DMS153 treated with DMSO at 0.1 percent for 48 hours (cell line): ENCODE measurements at regions not wholly inside any gene's neighbourhood (a gene's known extent, or its start where the extent isn't known, plus 50 kb on each side); places are given as distances from the start of the nearest gene placed in this dataset.
"Not testable (repeated sequence)": the region's sequence is repeated elsewhere in the genome, so short reads cannot be mapped to it uniquely, and the experiment has no call there.

Source experiments
- DNase-seq: peaks from one replicate; lab custom pipeline; 2025; ENCODE audit not compliant: unreplicated experiment; lab: John Stamatoyannopoulos, UW

DNA sequence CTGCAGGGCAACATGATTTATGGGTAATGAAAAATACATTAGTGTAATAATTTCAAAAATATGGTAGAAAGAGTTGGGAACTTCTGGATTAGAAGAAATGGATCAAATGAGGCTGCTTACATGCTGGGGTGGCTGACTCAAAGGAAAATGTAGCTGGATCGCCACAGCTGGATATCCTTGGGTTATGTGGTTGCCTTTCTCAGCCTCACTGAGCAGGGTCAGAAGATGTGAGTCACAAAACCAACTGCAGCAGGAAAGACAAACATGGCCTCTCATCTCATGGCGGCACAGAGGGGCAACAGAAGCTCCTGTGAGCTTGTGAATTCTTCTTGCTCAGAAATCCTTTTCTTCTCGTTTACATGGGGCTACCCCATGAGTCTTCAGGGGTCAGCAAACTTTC, 317.1 kb upstream of the SPRED2 start:
- DNase-seq, result no peak

DNA sequence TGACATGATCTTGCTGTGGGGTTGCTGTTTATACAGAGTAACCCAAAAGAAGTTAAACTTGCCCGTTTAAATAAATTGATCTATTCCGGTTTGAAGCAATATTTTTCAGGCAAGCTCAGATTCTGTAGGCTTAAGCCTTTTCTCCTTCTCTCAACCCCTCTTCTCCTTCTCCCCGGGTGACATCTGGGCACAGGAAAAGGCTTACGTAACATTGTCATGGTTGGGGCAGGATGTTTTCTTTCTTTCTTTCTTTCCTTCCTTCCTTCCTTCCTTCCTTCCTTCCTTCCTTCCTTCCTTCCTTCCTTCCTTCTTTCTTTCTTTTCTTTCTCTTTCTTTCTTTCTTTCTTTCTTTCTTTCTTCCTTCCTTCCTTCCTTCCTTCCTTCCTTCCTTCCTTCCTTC, 315.5 kb upstream of the SPRED2 start:
- not testable (repeated sequence) for DNase-seq

DNA sequence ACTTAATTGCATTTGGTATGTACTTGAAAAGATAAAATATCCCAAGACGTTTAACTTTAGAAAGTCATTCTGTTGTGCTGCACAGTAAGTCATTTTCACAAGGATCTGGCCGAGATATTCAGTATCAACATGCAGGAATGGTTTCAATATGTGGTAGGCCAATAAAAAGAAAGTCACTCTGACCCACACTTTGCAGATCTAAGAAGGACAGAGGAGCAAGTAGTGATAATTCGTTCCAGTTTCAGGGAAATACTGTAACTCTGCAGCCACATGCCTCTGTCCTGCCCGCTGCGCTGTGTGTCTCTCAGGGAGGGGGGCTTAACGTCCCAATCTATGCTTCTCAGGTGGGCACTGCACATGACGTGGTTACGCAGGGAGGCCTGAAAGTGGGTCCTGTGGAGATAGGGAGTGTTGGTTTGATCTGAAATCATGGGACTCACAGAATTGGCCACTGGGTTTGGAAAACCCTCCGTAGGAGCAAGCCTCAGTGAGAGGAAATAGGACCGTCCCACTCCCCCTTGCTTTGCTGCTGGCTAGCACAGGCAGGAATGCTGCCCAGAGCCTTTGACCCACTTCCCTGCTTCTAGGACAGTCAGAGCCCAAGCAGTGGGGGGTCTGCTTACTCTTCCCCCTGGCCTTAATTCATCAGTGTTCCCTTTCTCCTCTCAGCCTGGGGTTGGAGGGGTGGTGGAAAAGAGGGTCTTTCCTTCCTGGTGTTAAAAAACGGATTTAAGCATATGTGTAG, 314.7 kb upstream of the SPRED2 start:
- no peak for DNase-seq

DNA sequence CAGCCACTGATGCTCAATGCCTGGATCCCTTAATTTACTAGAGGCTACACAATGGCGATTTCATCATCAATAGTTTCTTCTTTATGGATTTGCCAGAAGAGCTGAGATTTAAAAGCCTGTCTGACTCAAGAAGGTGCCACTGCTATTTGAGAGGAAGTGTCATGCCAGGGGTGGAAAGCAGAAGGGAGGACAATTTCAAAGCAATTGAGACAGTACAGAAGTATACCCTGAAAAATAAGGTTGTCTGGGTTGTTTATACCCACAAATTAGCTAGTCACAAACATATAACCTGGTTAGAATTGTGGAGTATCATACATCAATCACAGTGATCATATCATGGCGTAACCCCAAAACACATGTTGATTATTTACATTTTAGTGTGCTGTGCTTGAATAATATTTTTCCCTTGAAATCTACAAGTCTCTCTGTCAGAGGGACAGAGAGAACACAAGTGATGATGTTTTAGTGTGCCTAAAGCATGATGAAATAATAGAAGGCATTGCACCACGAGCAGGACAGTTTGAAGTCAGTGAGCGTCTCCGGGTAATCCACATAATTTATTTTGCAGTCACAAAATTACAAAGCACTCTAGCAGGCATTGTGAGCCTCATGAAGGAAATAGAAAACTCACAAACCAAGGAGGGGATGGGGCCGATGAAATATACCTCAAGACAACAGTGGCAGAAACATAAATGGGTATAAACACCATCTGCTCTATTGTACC, 312.2 kb upstream of the SPRED2 start:
- DNase-seq, result no peak

DNA sequence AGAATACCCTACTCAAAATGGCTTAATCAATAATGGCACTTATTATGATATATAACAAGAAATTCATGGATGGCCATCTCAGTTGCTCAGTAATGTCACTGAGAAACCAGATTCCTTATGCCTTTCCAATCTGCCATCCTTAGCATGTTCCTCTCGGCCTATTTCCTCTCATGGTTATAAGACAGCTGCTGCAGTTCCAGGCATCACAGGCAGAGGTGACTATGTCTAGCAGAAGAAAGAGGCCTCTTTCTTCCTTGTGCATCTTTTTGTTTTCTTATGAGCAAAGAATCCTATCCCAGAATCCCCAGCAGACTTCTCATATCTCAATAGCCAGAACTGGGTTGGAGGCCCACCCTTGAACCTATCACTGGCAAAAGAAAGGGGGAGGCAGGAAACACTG, 310.6 kb upstream of the SPRED2 start:
- no peak for DNase-seq

DNA sequence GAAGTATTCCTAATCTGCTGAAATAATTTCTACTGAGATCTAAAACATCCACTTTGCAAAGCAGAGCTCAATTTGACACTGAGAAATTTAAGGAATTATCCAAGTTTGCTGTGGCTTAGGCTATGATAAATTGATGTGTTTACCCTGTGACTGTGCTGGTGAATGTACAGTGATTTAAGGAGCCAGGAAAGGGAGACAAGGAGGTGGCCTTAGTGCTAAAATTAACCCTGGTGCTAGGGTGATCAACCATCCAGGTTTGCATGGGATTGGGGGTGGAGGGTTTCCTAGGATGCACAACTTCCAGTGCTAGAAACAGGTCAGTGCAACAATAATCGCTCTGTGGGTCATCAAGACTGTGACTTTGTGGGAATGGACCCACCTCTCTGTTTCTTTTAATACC, 307.5 kb upstream of the SPRED2 start:
- no peak for DNase-seq

DNA sequence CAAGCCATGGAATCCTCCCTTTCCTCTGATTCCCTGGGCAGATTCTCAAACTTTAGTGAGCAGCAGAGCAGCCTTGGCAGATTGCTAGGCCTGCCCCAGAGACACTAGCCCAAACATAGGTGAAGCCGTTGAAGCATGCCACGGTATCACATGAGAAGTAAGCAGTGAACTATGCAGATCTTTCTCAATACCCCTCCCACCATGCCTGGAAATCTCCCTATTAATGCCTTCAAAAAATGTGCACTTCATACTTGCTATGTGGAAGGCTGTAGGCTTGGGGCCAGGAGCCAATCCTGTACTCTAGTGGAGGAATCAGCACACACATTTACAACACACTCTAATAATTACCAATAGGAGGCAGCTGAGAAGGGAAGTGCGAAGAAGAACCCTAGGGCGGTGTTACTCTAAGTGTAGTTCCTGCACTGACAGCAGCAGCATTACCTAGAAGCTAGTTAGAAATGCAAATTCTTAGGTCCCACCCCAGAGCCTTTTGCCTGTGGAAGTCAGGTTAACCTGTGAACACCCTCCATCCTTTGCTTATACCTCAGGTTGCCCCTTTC, 305.1 kb upstream of the SPRED2 start:
- no peak for DNase-seq

DNA sequence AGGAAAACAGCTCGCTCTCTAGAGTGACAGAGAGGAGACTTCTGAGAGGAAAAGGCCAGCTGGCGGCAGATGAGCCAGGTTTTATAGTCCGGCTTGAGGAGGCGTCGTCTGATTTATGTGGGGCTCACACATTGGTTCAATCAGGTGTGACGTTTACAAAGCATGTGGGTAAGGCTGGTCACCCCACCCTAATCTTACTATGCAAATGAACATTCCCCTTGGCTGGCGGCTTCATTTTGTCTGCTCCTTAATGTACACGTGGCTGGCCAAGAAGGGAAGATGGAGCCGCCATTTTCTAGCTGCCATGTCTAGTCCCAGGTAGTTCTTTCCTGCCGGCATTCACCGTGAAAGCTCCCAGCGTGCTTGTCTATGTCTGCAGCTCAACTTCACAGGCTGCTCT, 299.1 kb upstream of the SPRED2 start:
- DNase-seq, result no peak

DNA sequence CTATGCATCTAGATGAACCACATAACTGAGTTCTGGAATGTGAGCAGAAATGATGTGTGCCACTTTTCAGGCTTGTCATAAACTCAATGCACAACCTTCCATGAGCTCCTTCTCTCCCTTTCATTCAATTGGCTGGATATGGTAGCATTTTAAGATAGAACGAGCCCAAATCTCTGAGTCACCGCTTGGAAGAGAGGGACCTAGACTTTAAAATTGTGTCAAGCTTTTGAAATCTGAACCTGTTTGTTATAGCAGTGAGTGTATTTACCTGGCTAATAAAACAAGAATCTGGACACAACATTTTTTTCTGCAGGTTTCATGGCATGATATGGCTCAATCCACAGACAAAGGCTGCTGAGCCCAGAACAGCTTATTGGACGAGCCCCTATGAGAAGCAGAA, 297.8 kb upstream of the SPRED2 start:
- no peak for DNase-seq

DNA sequence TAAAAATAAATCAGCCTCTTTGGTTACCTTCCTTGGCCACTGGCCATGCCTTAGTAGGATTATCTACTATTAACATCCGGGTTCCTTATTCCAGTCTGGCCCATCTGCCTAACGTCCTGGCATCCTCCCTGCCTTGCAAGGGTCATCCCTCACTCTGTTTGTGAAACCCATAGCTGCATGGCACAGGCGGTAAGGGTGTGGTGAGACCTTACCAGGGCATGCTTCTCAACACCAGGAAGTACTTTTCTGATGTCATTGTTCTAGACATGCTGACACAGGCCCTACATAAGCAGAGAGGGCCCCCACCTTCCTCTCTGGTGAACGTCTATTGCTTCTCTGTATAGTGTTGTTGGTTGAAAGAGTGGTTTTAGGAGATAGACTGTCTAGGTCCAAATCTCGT, 296.8 kb upstream of the SPRED2 start:
- DNase-seq, result no peak

DNA sequence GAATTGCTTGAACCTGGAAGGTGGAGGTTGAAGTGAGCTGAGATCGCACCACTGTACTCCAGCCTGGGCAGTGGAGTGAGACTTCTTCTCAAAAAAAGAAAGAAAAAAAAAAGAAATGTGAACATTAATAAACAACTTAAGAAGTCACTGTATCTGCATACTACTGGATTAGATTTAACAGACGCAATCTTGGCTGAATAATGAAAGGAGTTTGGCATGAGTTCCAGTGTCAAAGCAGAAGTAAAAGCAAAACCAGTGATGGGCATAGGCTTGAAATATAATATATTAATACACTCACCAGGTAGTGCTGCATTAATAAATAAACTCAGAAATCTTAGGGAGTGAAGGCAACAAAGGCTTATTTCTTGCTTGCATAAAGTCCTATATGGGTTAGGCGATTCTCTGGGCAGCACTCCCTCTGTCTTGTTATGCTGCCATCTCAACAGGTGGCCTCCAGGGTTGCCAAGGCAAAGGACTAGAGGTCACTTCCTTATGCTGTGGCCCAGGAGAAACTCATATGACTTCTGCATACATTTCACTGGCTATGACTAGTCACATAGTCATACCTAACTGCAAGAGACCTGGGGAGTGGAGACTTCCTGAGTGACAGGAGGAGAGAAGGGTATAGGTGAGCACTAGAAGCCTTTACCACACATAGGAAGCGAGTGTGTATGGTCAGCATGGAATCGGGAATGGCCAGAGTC, 296.2 kb upstream of the SPRED2 start:
- no peak for DNase-seq

DNA sequence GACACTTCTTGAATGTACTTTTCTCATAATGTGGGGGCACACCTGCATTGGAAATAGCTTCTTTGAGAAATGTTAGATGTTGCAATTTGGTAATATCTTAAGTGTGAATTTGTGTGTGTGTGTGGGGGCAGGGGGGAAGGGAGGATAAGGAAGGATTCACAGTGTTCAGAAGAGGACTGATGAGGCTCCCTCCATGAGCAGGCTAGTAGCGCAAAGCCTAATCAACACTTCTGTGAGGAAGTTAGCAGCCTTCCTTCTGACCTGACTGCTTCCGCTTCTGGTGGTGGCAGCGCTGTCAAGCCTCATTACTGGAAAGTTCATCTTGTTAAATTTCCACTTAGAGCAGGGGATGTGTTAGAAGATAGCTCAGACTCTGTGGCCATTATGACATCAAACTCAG, 295.4 kb upstream of the SPRED2 start:
- no peak for DNase-seq

DNA sequence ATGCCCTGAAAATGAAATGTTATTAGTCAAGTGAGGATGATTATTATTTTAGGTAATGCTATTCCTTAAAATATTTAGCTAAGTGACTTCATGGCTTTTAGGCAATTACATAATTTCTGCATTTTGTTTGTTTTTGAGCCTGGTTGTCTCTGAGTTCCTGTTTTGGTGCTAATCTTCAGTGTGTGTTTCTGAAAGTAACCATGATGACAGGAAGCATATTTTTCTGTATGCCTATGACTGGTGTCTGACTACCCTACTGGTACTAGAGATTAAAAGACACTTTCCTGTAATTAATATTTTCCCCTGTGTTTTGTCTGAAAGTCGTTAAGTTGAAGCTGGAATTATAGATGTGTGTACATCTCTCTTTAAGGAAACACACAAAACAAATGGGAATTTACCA, 295.0 kb upstream of the SPRED2 start:
- no peak for DNase-seq

DNA sequence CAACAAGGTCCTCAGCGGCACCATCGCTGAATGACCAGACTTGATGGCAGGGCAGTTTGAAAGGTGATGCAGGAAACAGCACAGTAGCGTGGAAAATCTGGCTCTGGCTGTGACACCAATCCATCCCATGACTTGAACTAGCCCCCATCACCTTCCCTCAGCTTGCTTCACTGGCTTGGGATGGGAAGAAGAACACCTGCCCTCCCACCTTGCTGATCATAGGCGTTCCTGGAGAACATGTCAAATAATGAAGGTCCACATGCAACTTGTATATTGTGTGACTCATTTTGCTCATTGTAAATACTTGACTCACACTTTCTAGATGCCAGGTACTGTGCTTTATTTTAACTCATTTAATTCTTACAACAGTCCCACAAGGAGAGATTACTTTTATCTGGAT, 292.4 kb upstream of the SPRED2 start:
- no peak for DNase-seq

DNA sequence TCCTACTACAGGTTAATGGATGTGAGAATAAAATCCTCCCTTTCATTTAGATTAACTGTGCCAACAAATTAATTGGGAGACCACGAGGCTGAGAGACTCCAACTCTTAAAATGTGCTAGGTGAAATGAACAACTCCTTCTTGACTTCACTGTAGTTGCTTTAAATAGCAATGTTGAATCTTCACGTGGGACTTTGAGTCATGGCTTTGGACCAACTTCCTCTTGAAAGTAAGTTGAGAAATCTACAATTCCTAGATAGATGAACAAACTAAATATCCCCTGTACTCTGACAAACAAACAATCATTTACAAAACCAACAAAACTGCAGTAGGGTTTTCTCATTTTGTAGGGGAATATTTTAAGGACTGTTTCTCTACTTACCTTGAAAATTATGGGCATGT, 291.9 kb upstream of the SPRED2 start:
- no peak for DNase-seq

DNA sequence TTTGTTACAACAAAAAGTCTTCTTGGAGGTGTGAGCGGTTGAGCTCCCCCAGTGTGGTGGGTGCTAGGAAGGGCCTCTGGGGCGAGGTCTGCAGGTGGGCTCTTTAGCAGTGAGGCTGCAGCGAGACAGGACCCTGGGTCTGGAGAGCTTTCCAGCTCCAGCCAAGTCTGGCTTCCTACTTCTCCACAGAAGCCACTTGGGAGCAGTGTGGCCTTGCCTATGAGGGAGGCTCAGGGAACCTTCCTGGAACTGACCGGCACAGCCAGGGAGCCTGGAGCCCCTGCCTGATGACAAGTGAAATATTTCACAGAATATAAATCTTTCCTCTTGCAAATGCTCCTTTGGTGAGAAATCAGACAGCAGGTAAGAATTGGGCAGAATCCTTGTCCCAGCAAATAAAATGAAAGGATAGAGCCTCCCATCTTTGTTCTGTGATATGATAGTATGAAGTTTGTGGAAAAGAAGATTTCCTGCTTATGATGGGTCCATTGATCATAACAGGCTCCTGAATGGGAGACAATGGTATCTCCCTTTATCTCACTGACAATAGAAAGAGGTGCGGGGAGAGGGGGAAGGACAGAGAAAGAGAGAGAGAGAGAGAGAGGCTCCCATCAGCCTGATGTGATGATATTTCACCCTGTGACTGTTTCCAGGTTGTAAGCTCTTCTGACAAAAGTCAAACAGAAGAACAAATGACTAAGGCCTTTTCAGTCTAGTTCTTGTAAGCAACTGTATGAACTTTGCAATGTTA, 289.8 kb upstream of the SPRED2 start:
- DNase-seq, result no peak

DNA sequence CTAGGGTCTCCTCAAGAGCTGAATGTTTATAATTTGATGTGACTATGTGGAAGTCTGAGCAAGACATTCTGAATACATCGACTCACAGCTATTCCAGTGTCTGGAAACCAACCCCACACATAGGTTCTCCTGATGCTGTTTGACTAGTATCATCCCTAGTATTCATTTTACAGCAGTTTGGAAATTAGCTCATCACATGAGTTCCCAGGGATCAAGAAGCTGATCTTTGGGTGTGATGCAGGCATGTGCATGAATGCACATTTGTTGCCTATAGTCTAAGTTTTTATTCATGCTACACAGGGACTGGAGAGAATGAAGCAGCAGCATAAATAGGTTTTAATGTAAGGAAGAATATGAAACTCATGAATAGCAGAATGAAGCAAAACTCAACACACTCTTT, 284.3 kb upstream of the SPRED2 start:
- DNase-seq, result no peak

DNA sequence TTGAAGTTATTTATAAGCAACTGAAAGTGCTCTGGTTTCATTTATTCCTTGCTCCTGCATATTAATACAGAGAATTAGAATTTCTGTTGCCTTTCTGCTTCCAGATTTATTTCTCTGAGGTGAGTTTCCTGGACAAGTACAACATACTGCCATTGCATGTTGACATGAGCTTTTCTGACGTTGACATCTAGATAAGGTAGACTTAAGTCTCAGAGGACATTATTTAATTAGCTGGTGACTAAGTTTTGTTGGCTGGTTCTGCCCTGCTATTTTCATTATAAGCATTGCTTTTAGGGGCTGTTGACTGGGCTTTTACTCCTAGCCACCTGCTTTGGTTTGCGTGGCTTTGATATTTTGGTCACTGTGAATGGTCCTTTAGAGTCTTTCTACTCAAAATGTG, 282.9 kb upstream of the SPRED2 start:
- DNase-seq, result no peak

DNA sequence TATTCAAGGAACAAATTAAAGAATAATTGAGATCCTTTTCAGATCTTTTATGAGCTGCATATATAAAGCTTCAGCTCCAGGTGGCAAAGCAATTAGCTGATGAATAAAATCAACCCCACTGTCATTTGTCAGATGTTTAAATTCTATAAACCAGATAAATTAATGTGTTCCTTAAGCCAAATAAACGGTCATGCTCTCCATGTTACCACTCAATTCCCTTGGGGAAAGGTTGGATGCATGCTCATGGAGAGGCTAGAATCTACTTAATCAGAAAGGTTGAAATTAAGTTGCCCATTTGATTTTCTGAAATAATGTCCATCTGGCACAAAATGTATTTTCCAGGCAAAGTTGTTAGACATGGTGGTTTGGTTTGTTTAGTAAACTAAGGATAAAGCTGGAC, 282.5 kb upstream of the SPRED2 start:
- no peak for DNase-seq

DNA sequence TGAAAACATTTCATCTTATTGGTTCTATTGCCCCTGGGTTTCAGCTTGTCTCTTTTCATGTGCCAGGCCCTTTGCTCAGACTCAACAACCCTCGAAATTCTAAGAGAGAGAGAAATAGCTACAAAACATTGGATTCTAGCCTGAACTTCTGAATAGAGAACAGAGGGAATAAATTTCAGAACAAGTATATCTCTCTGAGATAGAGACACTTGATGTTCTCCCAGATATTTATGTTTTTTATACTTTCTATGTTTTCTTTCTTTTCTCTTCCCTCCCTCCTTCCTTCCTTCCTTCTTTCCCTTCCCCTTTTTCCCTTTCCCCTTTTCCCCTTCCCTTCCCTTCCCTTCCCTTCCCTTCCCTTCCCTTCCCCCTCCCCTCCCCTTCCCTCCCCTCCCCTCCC, 279.5 kb upstream of the SPRED2 start:
- no peak for DNase-seq

DNA sequence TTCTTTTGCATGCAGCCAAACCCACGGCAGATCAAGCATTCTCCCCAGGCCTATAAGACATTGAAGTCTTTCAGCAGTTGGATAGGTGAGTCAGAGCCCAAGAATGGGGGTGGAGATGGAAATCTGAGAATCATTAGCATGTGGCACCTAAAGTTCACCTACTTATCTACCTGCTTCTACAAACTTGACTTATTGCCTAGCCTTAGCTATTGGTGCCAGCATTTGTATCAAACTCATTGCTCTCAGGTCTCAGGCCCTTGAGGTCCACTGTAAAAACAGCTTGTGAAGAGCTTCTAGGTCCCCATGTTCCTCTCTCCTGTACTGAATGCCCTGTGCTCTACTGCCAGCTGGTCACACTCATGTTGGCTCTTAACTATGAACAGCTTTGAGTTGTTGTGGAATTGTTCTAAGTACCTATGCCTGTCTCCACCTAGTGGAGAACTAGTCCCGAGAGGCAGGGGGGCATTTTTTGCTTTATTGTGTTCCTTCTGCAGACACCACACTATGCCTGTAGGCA, 278.4 kb upstream of the SPRED2 start:
- DNase-seq, result no peak
